ENCODE measurements at regions not wholly inside any gene's neighbourhood (a gene's known extent, or its start where the extent isn't known, plus 50 kb on each side); places are given as distances from the start of the nearest gene placed in this dataset.
"Not testable (repeated sequence)": the region's sequence is repeated elsewhere in the genome, so short reads cannot be mapped to it uniquely, and the experiment has no call there.

GRCh38 chr9:61330342-61331092 lies 140.7 kb downstream of the SPATA31A7 start:
- intact Hi-C loops (cut with micrococcal nuclease); H3K9me3 ChIP-seq (replicated peaks); H3K36me3 ChIP-seq; DNase-seq; H3K27me3 ChIP-seq (ENCODE audit: low read depth); H3K4me1 ChIP-seq: not testable (repeated sequence)
- Histone ChIP-seq H3K27ac (replicated peaks) (peak overlapping the region; percentile 48), H3K4me3 (peak overlapping the region; percentile 49)

- intact Hi-C loops (cut with micrococcal nuclease); DNase-seq; H3K9me3 ChIP-seq (replicated peaks); H3K36me3 ChIP-seq; H3K27ac ChIP-seq (replicated peaks); H3K4me3 ChIP-seq; H3K4me1 ChIP-seq; H3K27me3 ChIP-seq (ENCODE audit: low read depth): not testable (repeated sequence)
Measured at GRCh38 chr9:61356936-61357335, 167.1 kb downstream of the SPATA31A7 start.

GRCh38 chr9:61374390-61374789 lies 184.6 kb downstream of the SPATA31A7 start:
- H3K27ac ChIP-seq (replicated peaks); H3K4me3 ChIP-seq; H3K36me3 ChIP-seq; DNase-seq; H3K9me3 ChIP-seq (replicated peaks); H3K4me1 ChIP-seq; H3K27me3 ChIP-seq (ENCODE audit: low read depth); intact Hi-C loops (cut with micrococcal nuclease): not testable (repeated sequence)

- intact Hi-C loops (cut with micrococcal nuclease); H3K27ac ChIP-seq (replicated peaks); H3K4me3 ChIP-seq: not testable (repeated sequence)
Measured at GRCh38 chr9:61376159-61376558, 186.3 kb downstream of the SPATA31A7 start.

GRCh38 chr9:61386035-61386815 lies 196.4 kb downstream of the SPATA31A7 start:
- H3K4me1 ChIP-seq; H3K27me3 ChIP-seq (ENCODE audit: low read depth); H3K9me3 ChIP-seq (replicated peaks); H3K27ac ChIP-seq (replicated peaks); DNase-seq; H3K36me3 ChIP-seq; H3K4me3 ChIP-seq; intact Hi-C loops (cut with micrococcal nuclease): not testable (repeated sequence)

More at GRCh38 chr9:61376159-61376558, 186.3 kb downstream of the SPATA31A7 start:
- not testable (repeated sequence) for H3K27me3 ChIP-seq (ENCODE audit: low read depth); H3K36me3 ChIP-seq; H3K4me1 ChIP-seq; H3K9me3 ChIP-seq (replicated peaks); DNase-seq

GRCh38 chr9:61386816-61387102 lies 196.9 kb downstream of the SPATA31A7 start:
- H3K4me3 ChIP-seq; H3K4me1 ChIP-seq; DNase-seq; H3K27me3 ChIP-seq (ENCODE audit: low read depth); H3K27ac ChIP-seq (replicated peaks); H3K36me3 ChIP-seq; intact Hi-C loops (cut with micrococcal nuclease); H3K9me3 ChIP-seq (replicated peaks): not testable (repeated sequence)

- H3K4me1 ChIP-seq; H3K4me3 ChIP-seq; H3K9me3 ChIP-seq (replicated peaks); H3K36me3 ChIP-seq; DNase-seq; intact Hi-C loops (cut with micrococcal nuclease); H3K27me3 ChIP-seq (ENCODE audit: low read depth); H3K27ac ChIP-seq (replicated peaks): not testable (repeated sequence)
Measured at GRCh38 chr9:61402692-61403091, 212.9 kb downstream of the SPATA31A7 start.

GRCh38 chr9:61411933-61412605 lies 222.2 kb downstream of the SPATA31A7 start:
- H3K27me3 ChIP-seq (ENCODE audit: low read depth); DNase-seq; H3K36me3 ChIP-seq; H3K4me3 ChIP-seq; intact Hi-C loops (cut with micrococcal nuclease); H3K9me3 ChIP-seq (replicated peaks); H3K27ac ChIP-seq (replicated peaks); H3K4me1 ChIP-seq: not testable (repeated sequence)

GRCh38 chr9:61412738-61413137 lies 222.9 kb downstream of the SPATA31A7 start:
- DNase-seq; H3K36me3 ChIP-seq; H3K27ac ChIP-seq (replicated peaks); H3K9me3 ChIP-seq (replicated peaks); intact Hi-C loops (cut with micrococcal nuclease); H3K27me3 ChIP-seq (ENCODE audit: low read depth); H3K4me1 ChIP-seq; H3K4me3 ChIP-seq: not testable (repeated sequence)

- H3K9me3 ChIP-seq (replicated peaks); H3K4me1 ChIP-seq; H3K27me3 ChIP-seq (ENCODE audit: low read depth); H3K27ac ChIP-seq (replicated peaks); intact Hi-C loops (cut with micrococcal nuclease); DNase-seq; H3K4me3 ChIP-seq; H3K36me3 ChIP-seq: not testable (repeated sequence)
Measured at GRCh38 chr9:61418174-61418573, 228.3 kb downstream of the SPATA31A7 start.

- H3K4me3 ChIP-seq; H3K27ac ChIP-seq (replicated peaks); intact Hi-C loops (cut with micrococcal nuclease); H3K27me3 ChIP-seq (ENCODE audit: low read depth); DNase-seq; H3K36me3 ChIP-seq; H3K4me1 ChIP-seq; H3K9me3 ChIP-seq (replicated peaks): not testable (repeated sequence)
Measured at GRCh38 chr9:61420267-61420958, 230.6 kb downstream of the SPATA31A7 start.

- DNase-seq; H3K9me3 ChIP-seq (replicated peaks); intact Hi-C loops (cut with micrococcal nuclease); H3K36me3 ChIP-seq; H3K4me3 ChIP-seq; H3K4me1 ChIP-seq; H3K27me3 ChIP-seq (ENCODE audit: low read depth); H3K27ac ChIP-seq (replicated peaks): not testable (repeated sequence)
Measured at GRCh38 chr9:61447189-61447588, 257.4 kb downstream of the SPATA31A7 start.

- H3K27ac ChIP-seq (replicated peaks); H3K27me3 ChIP-seq (ENCODE audit: low read depth); DNase-seq; H3K4me1 ChIP-seq; intact Hi-C loops (cut with micrococcal nuclease); H3K9me3 ChIP-seq (replicated peaks); H3K4me3 ChIP-seq; H3K36me3 ChIP-seq: not testable (repeated sequence)
Measured at GRCh38 chr9:61460860-61461259, 271.0 kb downstream of the SPATA31A7 start.
